ENCODE measurements at regions not wholly inside any gene's neighbourhood (a gene's known extent, or its start where the extent isn't known, plus 50 kb on each side); places are given as distances from the start of the nearest gene placed in this dataset.

- TF ChIP-seq CTCF (optimal IDR thresholded peaks at IDR 0.05 in 1 of 3, IDR thresholded peaks at IDR 0.05 in 1 of 3, conservative IDR thresholded peaks at IDR 0.05 in 1 of 3; ENCODE audit: extremely low read depth in 1 of 3, insufficient read depth in 2 of 3, low read length in 3 of 3): no peak
- TF ChIP-seq EZH2 (IDR thresholded peaks at IDR 0.05; ENCODE audit: low read length): no peak
These were observed 80.0 kb upstream of the NFIL3 start for GRCh38 chr9:91503673-91504081.
